Activated CD4-positive, alpha-beta T cell treated with anti-CD3 and anti-CD28 coated beads, Interleukin-2, Interleukin-4, amounts not matched to agents 100 ng/mL and 50 ng/mL, durations not matched to agents 16 hours and 8 hours (primary cell): ENCODE measurements at regions not wholly inside any gene's neighbourhood (a gene's known extent, or its start where the extent isn't known, plus 50 kb on each side); places are given as distances from the start of the nearest gene placed in this dataset.

ENCODE experiments used
- DNase-seq: peaks from one replicate; pipeline ENCODE4 v3.0.0-alpha.2; 2020; ENCODE audit warnings: low spot score

DNA sequence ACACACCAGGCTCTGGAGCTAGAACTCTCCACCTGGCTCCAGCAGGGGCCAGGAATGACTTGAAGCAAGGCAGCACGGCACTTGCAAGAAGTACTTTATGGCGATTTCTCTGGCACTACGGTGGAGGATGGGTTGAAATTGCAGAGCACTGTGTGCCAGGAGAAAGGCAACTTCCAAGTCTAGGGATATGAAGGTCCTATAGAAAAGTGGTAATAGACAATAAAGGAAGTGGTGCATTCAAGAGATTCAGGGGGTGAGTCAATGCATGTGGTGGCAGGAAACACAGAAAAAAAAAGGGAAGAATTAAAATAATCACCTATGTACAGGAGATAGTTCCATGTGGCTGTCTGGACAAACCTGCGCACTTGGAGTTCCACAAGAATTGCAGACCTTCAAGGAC, 240.3 kb upstream of the DYNLRB2 start:
- DNase-seq, result no peak

DNA sequence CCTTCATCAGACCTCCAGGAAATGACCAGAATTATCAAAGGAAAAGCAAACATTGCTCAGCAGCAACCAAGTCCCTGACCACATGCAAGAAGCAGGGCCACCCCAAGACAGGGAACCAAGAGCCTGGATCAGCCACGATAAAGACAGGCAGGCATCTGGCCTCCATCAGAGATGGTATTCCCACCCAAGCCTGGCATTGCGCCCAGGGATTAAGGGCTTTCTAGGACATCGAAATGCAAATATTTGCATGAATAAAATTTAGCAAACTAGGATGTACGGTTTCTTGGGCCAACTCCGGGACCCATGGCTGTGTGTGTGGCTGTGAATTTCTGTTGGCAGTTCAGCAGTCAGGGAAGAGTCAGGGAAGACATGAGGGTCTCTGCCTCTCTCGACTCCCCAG, 241.4 kb upstream of the DYNLRB2 start:
- no peak for DNase-seq

DNA sequence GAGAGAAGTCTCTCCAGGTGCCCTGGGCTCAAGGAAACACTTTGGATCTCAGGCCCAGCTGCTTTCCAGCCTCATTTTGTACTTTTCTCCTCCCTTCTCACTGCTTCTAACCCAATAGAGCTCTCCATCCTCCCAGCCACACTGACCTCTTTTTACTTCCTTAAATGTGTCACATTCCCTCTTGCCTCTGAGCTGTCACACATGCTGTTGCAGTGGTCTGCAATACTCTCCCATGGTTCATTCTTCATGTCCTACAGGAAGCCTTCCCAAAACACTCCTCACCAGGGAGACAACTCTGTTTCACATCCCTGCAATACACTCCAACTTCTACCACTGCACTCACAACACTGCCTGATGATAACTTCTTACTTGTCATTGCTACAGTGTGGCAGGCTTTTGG, 242.1 kb upstream of the DYNLRB2 start:
- DNase-seq, result no peak

- DNase-seq, result no peak
Observed at GRCh38 chr16:80296034-80296433, 244.8 kb upstream of the DYNLRB2 start.

DNA sequence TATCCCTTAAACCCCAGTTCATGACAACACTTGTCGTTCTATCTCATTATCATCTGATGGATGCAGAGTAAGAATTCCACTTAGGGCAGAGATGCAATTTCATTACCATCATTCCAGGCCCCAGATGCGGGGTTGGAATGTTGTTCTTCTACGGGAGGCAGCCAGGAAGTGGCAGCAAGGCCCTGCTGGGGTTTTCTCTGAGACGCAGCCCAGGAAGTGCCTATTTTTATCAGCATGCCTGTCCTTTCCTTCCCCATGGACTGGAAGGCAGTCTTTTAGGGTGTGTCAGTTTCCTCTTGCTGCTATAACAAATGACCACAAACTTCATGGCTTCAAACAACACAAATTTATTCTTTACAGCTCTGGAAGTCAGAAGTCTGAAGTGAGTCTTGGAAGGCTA, 246.6 kb upstream of the DYNLRB2 start:
- DNase-seq, result no peak

DNA sequence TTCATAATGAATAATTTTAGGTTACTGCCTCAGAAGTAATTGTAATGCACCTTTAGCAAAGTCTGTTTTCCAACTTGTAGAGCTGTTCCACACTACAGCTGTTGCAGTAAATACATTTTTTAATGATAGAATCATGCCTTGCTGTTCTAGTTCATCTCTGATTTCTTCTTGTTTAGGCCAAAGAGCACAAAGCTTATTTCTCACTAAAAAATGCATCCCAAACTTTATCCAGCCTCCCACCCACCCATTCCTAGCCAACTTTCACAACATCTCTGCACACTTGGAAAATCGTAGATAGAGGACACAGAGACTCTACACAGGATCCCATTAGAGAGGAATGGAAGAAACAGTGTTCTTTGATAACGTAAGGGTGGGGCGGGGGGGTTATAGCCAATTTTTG, 252.2 kb upstream of the DYNLRB2 start:
- DNase-seq, result no peak

- DNase-seq, result no peak
Observed at GRCh38 chr16:80287674-80288073, 253.1 kb upstream of the DYNLRB2 start.

DNA sequence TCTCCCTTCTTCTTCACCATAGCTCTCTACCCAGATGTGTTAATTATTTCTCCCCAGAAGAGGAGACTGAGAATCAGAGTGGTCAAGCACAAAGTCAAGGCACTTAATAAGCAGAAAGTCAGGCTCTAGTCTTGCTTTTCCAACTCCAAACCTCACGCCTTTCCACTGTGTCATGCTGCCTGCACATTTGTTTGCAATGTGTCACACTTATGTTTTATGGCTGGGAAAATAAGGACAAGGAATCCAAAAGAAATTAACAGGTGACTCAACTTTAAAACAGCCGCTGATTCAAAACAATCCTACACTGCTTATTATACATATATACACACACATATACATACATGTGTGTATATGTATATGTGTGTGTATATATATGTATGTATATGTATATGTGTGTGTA, 255.7 kb upstream of the DYNLRB2 start:
- DNase-seq, result no peak

GRCh38 chr16:80283466-80284392, 257.1 kb upstream of the DYNLRB2 start:
- DNase-seq, result no peak

- DNase-seq, result no peak
Observed at GRCh38 chr16:80280557-80280956, 260.2 kb upstream of the DYNLRB2 start.

GRCh38 chr16:80279656-80280055, 261.1 kb upstream of the DYNLRB2 start:
- no peak for DNase-seq

DNA sequence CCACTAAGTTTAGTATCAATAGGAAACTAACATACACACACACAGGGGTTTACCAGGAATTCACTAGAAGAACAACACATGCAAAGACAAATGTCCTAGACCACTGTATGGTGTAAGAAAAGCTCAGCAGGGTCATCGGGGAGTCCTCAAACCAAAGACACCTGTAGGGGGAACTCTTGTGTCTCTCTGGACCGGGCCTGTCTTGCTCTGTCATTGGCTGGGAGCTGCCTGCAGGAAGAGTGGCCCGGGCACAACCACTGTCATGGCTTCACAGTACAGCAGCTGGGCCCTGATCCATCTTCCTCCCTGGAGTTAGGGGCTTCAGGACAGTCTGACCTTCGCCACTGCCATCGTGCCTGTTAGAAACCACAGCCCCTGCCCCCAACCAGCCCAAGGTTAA, 263.6 kb upstream of the DYNLRB2 start:
- DNase-seq, result no peak

DNA sequence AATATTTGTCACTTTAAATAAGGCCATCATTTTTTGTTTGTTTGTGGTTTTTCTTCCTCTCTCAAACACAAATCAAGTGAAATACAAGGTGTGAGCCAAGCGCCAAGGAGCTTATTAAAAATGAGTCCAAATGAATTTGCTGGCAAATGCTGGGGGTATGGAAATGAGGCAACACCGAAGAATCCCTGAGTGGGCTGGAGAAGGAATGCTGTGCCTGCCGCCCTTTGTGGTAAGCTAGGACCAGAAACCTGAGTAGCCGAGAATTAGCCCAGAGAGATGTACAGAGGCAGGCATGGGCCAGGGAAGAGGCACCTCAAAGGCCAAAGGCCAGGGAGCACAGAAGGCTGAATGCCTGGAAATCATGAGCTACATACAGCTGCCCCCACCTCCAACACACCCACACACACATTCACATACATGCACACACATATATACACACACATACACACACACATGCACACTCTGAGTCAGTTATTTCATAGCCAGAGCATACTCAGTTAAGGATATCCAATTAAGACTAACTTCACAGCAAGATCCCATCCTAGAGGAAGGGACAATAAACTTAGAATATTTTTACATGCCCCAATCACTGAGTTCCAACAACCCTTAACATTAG, 266.1 kb upstream of the DYNLRB2 start:
- DNase-seq, result no peak

GRCh38 chr16:80273635-80274538, 266.9 kb upstream of the DYNLRB2 start:
- peak; percentile 2 for DNase-seq

DNA sequence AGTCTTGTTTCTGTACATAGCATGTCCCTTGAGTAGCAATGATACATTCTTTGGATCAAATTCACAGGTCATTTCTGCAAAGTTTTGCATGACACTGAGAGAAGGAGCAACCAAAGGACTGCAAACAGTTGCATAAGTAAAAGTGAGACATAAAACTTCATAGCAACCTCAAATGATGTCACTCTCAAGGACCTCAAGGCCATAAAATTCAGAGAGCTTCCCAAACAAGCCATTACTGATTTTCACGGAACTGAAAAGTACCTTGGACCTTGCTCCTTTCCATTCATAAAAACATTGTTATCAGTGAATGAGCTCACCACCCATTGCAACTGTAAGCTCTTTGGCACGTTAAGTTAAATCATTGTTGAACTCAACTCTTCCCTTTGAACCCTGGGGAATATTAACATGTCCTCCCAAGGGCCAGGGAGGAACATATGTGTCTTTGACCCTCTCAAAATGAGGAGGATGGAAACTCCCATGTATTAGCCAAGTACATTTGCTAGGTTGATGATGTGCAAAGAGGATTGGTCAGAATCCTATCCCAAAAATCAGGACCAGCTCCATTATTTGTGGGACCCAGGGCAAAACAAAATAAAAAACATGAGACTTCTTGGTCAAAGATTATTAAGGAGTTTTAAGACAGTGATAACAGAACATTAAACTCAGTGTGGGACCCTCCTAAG, 275.0 kb upstream of the DYNLRB2 start:
- DNase-seq, result no peak

GRCh38 chr16:80263848-80264694, 276.7 kb upstream of the DYNLRB2 start:
- peak; percentile 8 for DNase-seq

DNA sequence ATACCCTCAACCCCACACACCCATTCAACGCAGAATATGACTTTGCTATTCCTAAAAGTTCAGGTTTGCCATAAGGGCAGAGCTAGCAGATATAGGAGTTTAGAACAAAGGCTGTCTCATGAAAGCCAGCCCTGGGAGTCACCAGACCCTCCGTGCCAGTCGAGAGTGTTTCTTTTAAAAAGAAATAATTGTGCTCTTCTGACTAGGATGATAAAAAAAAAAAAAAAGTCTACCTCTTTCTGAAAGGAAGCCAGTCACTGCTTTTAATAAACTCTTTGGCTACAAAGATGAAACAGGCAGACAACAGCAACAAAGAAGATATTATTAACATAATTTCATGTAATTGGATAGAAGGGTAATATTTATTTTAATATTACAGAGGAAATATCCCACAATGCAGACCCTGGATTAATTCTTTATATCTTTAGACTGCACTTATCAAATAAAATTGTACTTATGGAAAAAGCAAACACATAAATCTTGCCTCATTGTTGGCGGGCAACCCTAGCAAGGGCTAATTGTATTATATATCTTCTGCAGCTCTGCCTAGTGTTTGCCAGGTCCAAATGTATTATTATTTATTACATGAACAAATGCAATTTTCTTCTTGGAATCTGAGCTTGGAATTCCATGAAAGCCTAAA, 277.5 kb upstream of the DYNLRB2 start:
- DNase-seq, result no peak

- no peak for DNase-seq
Observed at GRCh38 chr16:80260906-80261311, 279.9 kb upstream of the DYNLRB2 start.

DNA sequence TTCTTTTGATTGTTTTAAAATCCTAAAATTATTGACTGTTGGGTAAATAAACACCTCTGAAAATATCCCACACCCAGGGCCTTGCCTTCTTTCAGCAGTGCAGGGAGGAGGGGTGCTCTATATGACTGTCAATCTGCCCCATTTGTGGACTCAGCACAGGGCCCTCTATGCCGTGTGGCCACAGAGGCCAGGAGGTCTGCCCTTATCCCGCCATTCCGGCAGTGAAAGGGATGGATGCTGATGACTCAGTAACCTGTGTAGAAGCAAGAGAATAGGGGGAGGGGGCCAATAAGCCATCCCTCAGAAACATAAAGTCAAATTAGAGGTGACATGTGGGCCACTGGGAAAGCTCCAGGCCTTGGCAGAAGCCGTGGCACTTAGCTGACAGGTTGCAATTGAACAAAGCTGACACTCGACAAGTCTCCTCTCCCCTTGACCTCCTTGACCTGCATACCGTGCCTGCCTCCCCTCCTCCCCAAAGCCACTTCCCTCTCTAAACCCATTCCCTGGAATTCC, 281.4 kb upstream of the DYNLRB2 start:
- no peak for DNase-seq

GRCh38 chr16:80258407-80258806, 282.4 kb upstream of the DYNLRB2 start:
- DNase-seq, result no peak
